Astrocyte (in vitro differentiated cells and primary cell): ENCODE measurements at regions not wholly inside any gene's neighbourhood (a gene's known extent, or its start where the extent isn't known, plus 50 kb on each side); places are given as distances from the start of the nearest gene placed in this dataset.

ENCODE experiments used
- CTCF ChIP-seq: IDR thresholded peaks from 2 replicates; pipeline ENCODE4 v1.5.1; 2011; ENCODE audit warnings: low read depth, mild to moderate bottlenecking, inconsistent platforms, low read length, moderate library complexity; ENCODE audit not compliant: insufficient read depth
- EZH2 ChIP-seq: IDR thresholded peaks from 2 replicates; pipeline ENCODE4 v1.6.1; 2012; ENCODE audit warnings: mild to moderate bottlenecking, low read length, inconsistent platforms; ENCODE audit not compliant: insufficient read depth

- TF ChIP-seq EZH2: no peak
- no peak for TF ChIP-seq CTCF
Observed at GRCh38 chr18:64488698-64489097, 339.8 kb upstream of the LINC00305 start.
